ENCODE measurements at regions not wholly inside any gene's neighbourhood (a gene's known extent, or its start where the extent isn't known, plus 50 kb on each side); places are given as distances from the start of the nearest gene placed in this dataset.

GRCh38 chr7:17095931-17096330 is 202.5 kb upstream of the AHR start:
- ChIA-PET POLR2A (no interaction called here), CTCF (ENCODE audit: low intra/inter-chr PET ratio, low total read pairs) (no interaction called here)

More at GRCh38 chr7:17095931-17096330, 202.5 kb upstream of the AHR start:
- peaks cover 31% of the 10 kb centered on the region for H3K4me1 ChIP-seq (ENCODE audit: insufficient read depth, low read length)
- DNase-seq (ENCODE audit: low spot score), result no peak
- in situ Hi-C loops (cut with HindIII; ENCODE audit: extremely low pct_ligation_motif_present, low pct_unique_long_range_greater_than_20kb), result no loop called here
- intact Hi-C loops (cut with micrococcal nuclease; ENCODE audit: unreplicated experiment), result loop anchor here (5.0 kb wide), 1 partner anchor 36 kb away; no protein-coding TSS in a partner anchor
- H3K9ac ChIP-seq (ENCODE audit: insufficient read depth, low read depth, low read length), result no peak overlapping the region
- H3K27me3 ChIP-seq (ENCODE audit: control insufficient read depth in 1 of 2, insufficient read depth in 2 of 2, low read length in 2 of 2), result no peaks in the 10 kb centered on the region
- H2AFZ ChIP-seq (ENCODE audit: low read length), result no peak overlapping the region
- no peak overlapping the region for H3K4me2 ChIP-seq (ENCODE audit: low read depth, low read length)
- WGBS (ENCODE audit: low lambda C conversion rate), result 90% methylated on average over 2 of the region's 2 CpGs
- peaks cover 2% of the 10 kb centered on the region for H3K9me3 ChIP-seq (ENCODE audit: low read length)
- TF ChIP-seq ZKSCAN1 (IDR thresholded peaks at IDR 0.05; ENCODE audit: low read length) (no peak), REPIN1 (CRISPR knock-in tag; IDR thresholded peaks at IDR 0.05; ENCODE audit: borderline replicate concordance, low read depth) (no peak), CTCF (CRISPR knock-in tag; IDR thresholded peaks at IDR 0.05) (no peak), SYNCRIP (IDR thresholded peaks at IDR 0.05; ENCODE audit: insufficient read depth, low read depth, low read length) (no peak), ZNF281 (CRISPR knock-in tag; IDR thresholded peaks at IDR 0.05; ENCODE audit: borderline replicate concordance) (no peak), CHD2 (IDR thresholded peaks at IDR 0.05; ENCODE audit: low read depth, low read length) (no peak), PCBP2 (optimal IDR thresholded peaks at IDR 0.05; ENCODE audit: low read depth, low read length, poor library complexity, severe bottlenecking) (no peak), ZNF614 (CRISPR knock-in tag; IDR thresholded peaks at IDR 0.05; ENCODE audit: borderline replicate concordance) (no peak)
- TF ChIP-seq, protein P1, sequence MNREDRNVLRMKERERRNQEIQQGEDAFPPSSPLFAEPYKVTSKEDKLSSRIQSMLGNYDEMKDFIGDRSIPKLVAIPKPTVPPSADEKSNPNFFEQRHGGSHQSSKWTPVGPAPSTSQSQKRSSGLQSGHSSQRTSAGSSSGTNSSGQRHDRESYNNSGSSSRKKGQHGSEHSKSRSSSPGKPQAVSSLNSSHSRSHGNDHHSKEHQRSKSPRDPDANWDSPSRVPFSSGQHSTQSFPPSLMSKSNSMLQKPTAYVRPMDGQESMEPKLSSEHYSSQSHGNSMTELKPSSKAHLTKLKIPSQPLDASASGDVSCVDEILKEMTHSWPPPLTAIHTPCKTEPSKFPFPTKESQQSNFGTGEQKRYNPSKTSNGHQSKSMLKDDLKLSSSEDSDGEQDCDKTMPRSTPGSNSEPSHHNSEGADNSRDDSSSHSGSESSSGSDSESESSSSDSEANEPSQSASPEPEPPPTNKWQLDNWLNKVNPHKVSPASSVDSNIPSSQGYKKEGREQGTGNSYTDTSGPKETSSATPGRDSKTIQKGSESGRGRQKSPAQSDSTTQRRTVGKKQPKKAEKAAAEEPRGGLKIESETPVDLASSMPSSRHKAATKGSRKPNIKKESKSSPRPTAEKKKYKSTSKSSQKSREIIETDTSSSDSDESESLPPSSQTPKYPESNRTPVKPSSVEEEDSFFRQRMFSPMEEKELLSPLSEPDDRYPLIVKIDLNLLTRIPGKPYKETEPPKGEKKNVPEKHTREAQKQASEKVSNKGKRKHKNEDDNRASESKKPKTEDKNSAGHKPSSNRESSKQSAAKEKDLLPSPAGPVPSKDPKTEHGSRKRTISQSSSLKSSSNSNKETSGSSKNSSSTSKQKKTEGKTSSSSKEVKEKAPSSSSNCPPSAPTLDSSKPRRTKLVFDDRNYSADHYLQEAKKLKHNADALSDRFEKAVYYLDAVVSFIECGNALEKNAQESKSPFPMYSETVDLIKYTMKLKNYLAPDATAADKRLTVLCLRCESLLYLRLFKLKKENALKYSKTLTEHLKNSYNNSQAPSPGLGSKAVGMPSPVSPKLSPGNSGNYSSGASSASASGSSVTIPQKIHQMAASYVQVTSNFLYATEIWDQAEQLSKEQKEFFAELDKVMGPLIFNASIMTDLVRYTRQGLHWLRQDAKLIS (CRISPR knock-in tag; IDR thresholded peaks at IDR 0.05), result no peak
- TF ChIP-seq, protein P2, sequence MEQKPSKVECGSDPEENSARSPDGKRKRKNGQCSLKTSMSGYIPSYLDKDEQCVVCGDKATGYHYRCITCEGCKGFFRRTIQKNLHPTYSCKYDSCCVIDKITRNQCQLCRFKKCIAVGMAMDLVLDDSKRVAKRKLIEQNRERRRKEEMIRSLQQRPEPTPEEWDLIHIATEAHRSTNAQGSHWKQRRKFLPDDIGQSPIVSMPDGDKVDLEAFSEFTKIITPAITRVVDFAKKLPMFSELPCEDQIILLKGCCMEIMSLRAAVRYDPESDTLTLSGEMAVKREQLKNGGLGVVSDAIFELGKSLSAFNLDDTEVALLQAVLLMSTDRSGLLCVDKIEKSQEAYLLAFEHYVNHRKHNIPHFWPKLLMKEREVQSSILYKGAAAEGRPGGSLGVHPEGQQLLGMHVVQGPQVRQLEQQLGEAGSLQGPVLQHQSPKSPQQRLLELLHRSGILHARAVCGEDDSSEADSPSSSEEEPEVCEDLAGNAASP (CRISPR knock-in tag; IDR thresholded peaks at IDR 0.05; ENCODE audit: borderline replicate concordance), result no peak
- H3K79me2 ChIP-seq (ENCODE audit: insufficient read depth, low read length), result no peaks in the 10 kb centered on the region
- H3K27ac ChIP-seq (ENCODE audit: extremely low read length, insufficient read depth, low read length), result no peak overlapping the region
- FAIRE-seq, result no peak
- no peaks in the 10 kb centered on the region for H3K36me3 ChIP-seq (replicated peaks in 1 of 2; ENCODE audit: control insufficient read depth in 1 of 2, insufficient read depth in 2 of 2, low read length in 2 of 2)
- H4K20me1 ChIP-seq (ENCODE audit: insufficient read depth, low read length), result no peaks in the 10 kb centered on the region
- ATAC-seq, result no peak
- no peak overlapping the region for H3K4me3 ChIP-seq (replicated peaks in 1 of 3; ENCODE audit: insufficient read depth in 1 of 3, low read depth in 2 of 3, low read length in 3 of 3)
- BruUV-seq (replicated peaks), result no TSS peak

Data from HepG2 (cell line).